ENCODE measurements at regions not wholly inside any gene's neighbourhood (a gene's known extent, or its start where the extent isn't known, plus 50 kb on each side); places are given as distances from the start of the nearest gene placed in this dataset.

DNA sequence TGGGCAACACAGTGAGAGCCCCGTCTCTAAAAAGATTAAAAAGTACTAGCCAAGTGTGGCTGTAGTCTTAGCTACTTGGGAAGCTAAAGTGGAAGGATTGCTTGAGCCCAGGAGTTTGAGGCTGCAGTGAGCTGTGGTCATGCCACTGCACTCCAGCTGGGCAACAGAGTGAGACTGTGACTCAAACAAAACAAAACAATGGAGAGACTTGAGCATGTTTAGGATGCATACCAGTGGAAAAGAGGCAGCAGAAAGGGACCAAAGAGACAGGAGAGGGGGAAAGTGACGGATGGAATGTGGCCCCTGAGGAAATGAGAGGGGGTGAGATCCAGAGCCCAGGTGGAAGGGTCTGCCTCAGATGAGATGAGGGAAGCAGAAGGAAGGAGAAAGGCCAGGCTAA lies 358.9 kb downstream of the RPS6KC1 start:
- Mint-ChIP-seq H3K4me1 (ENCODE audit: low read depth, unreplicated experiment) (peaks cover 2% of the 10 kb centered on the region), H3K27ac (ENCODE audit: unreplicated experiment) (no peak overlapping the region), H3K36me3 (ENCODE audit: low read depth, unreplicated experiment) (peaks cover 2% of the 10 kb centered on the region), H3K9me3 (ENCODE audit: unreplicated experiment) (peaks cover 7% of the 10 kb centered on the region), H3K4me3 (ENCODE audit: unreplicated experiment) (no peak overlapping the region), H3K27me3 (ENCODE audit: low read depth, unreplicated experiment) (peaks cover 29% of the 10 kb centered on the region)
- no peak overlapping the region for H2AFZ ChIP-seq (ENCODE audit: low read depth, low read length)
- H4K20me1 ChIP-seq (ENCODE audit: insufficient read depth, low read length), result no peaks in the 10 kb centered on the region
- DNase-seq (ENCODE audit: low read depth) (no peak), FAIRE-seq (no peak)
- no peak overlapping the region for H3K9ac ChIP-seq (ENCODE audit: low read length)
- no peaks in the 10 kb centered on the region for H3K36me3 ChIP-seq (ENCODE audit: insufficient read depth, low read length)
- H3K27ac ChIP-seq (ENCODE audit: low read depth, low read length), result no peak overlapping the region
- H3K79me2 ChIP-seq (ENCODE audit: insufficient read depth, low read length), result no peaks in the 10 kb centered on the region
- H3K4me2 ChIP-seq (ENCODE audit: low read length), result no peak overlapping the region
- TF ChIP-seq EZH2 (IDR thresholded peaks at IDR 0.05; ENCODE audit: insufficient read depth, low read length), result no peak
- TF ChIP-seq, protein P1, sequence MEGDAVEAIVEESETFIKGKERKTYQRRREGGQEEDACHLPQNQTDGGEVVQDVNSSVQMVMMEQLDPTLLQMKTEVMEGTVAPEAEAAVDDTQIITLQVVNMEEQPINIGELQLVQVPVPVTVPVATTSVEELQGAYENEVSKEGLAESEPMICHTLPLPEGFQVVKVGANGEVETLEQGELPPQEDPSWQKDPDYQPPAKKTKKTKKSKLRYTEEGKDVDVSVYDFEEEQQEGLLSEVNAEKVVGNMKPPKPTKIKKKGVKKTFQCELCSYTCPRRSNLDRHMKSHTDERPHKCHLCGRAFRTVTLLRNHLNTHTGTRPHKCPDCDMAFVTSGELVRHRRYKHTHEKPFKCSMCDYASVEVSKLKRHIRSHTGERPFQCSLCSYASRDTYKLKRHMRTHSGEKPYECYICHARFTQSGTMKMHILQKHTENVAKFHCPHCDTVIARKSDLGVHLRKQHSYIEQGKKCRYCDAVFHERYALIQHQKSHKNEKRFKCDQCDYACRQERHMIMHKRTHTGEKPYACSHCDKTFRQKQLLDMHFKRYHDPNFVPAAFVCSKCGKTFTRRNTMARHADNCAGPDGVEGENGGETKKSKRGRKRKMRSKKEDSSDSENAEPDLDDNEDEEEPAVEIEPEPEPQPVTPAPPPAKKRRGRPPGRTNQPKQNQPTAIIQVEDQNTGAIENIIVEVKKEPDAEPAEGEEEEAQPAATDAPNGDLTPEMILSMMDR (IDR thresholded peaks at IDR 0.05; ENCODE audit: insufficient read depth, low read depth, low read length), result no peak
- no peaks in the 10 kb centered on the region for H3K4me1 ChIP-seq (ENCODE audit: insufficient read depth, low read length)
- no peaks in the 10 kb centered on the region for H3K9me3 ChIP-seq (ENCODE audit: insufficient read depth, low read depth, low read length)
- H3K4me3 ChIP-seq (ENCODE audit: insufficient read depth, low read depth, low read length), result no peak overlapping the region
- no peaks in the 10 kb centered on the region for H3K27me3 ChIP-seq (ENCODE audit: insufficient read depth, low read length)

DNA sequence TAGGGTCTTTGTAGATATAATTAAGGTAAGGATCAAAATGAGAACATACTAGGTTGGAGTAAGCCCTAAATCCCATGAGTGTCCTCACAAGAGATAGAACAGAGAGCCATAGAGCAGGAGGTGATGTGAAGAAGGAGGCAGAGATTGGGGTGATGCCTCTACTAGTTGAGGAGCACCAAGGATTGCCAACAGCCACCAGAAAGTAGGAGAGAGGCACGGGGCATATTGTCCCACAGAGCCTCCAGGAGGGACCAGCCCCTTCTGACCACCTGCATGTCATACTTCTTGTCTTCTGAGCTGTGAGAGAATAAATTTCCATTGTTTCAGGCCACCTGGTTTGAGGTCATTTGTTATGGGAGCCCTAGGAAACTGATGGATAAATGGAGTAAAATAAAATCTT lies 363.3 kb downstream of the RPS6KC1 start:
- no peaks in the 10 kb centered on the region for H3K27me3 ChIP-seq (ENCODE audit: insufficient read depth, low read length)
- H2AFZ ChIP-seq (ENCODE audit: low read depth, low read length), result no peak overlapping the region
- no peaks in the 10 kb centered on the region for H4K20me1 ChIP-seq (ENCODE audit: insufficient read depth, low read length)
- peaks cover 7% of the 10 kb centered on the region for H3K9me3 Mint-ChIP-seq (ENCODE audit: unreplicated experiment)
- no peak for DNase-seq (ENCODE audit: low read depth)
- H3K4me3 ChIP-seq (ENCODE audit: insufficient read depth, low read depth, low read length), result no peak overlapping the region
- FAIRE-seq, result no peak
- no peaks in the 10 kb centered on the region for H3K36me3 ChIP-seq (ENCODE audit: insufficient read depth, low read length)
- H3K27ac ChIP-seq (ENCODE audit: low read depth, low read length), result no peak overlapping the region
- H3K4me1 Mint-ChIP-seq (ENCODE audit: low read depth, unreplicated experiment), result peaks cover 7% of the 10 kb centered on the region
- H3K79me2 ChIP-seq (ENCODE audit: insufficient read depth, low read length), result no peaks in the 10 kb centered on the region
- no peaks in the 10 kb centered on the region for H3K4me1 ChIP-seq (ENCODE audit: insufficient read depth, low read length)
- H3K9me3 ChIP-seq (ENCODE audit: insufficient read depth, low read depth, low read length), result no peaks in the 10 kb centered on the region
- TF ChIP-seq EZH2 (IDR thresholded peaks at IDR 0.05; ENCODE audit: insufficient read depth, low read length), result no peak
- TF ChIP-seq, protein P1 (IDR thresholded peaks at IDR 0.05; ENCODE audit: insufficient read depth, low read depth, low read length), result no peak
- H3K36me3 Mint-ChIP-seq (ENCODE audit: low read depth, unreplicated experiment), result peaks cover 2% of the 10 kb centered on the region
- H3K4me2 ChIP-seq (ENCODE audit: low read length), result no peak overlapping the region
- H3K9ac ChIP-seq (ENCODE audit: low read length), result no peak overlapping the region
- H3K4me3 Mint-ChIP-seq (ENCODE audit: unreplicated experiment), result no peak overlapping the region
- no peak overlapping the region for H3K27ac Mint-ChIP-seq (ENCODE audit: unreplicated experiment)
- H3K27me3 Mint-ChIP-seq (ENCODE audit: low read depth, unreplicated experiment), result peaks cover 37% of the 10 kb centered on the region

DNA sequence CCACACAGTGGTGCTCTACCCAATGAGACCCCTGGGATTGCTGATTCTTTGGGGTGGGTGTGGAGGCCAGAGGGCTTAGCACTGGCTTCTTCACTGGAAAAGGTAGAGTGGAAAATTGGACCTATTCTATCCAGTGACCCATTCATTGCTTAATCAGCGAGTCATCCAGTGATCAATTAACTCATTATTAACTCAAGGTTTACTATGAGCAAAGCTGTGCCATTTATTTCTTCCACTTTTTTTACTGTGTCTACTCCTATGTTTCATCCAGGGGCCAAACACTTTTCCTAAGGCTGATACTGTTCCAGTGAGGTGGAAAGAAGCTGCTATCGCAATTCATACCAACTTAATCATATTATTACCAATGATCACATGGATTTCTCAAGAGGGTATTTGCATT lies 363.9 kb downstream of the RPS6KC1 start:
- Histone ChIP-seq H3K4me2 (ENCODE audit: low read length) (no peak overlapping the region), H3K79me2 (ENCODE audit: insufficient read depth, low read length) (no peaks in the 10 kb centered on the region), H3K27me3 (ENCODE audit: insufficient read depth, low read length) (no peaks in the 10 kb centered on the region), H4K20me1 (ENCODE audit: insufficient read depth, low read length) (no peaks in the 10 kb centered on the region), H3K9ac (ENCODE audit: low read length) (no peak overlapping the region), H3K36me3 (ENCODE audit: insufficient read depth, low read length) (no peaks in the 10 kb centered on the region), H3K4me3 (ENCODE audit: insufficient read depth, low read depth, low read length) (no peak overlapping the region), H2AFZ (ENCODE audit: low read depth, low read length) (no peak overlapping the region), H3K4me1 (ENCODE audit: insufficient read depth, low read length) (no peaks in the 10 kb centered on the region), H3K27ac (ENCODE audit: low read depth, low read length) (no peak overlapping the region), H3K9me3 (ENCODE audit: insufficient read depth, low read depth, low read length) (no peaks in the 10 kb centered on the region)
- DNase-seq (ENCODE audit: low read depth), result no peak
- Mint-ChIP-seq H3K4me3 (ENCODE audit: unreplicated experiment) (no peak overlapping the region), H3K4me1 (ENCODE audit: low read depth, unreplicated experiment) (peaks cover 7% of the 10 kb centered on the region), H3K36me3 (ENCODE audit: low read depth, unreplicated experiment) (peaks cover 2% of the 10 kb centered on the region), H3K9me3 (ENCODE audit: unreplicated experiment) (peaks cover 7% of the 10 kb centered on the region), H3K27ac (ENCODE audit: unreplicated experiment) (no peak overlapping the region), H3K27me3 (ENCODE audit: low read depth, unreplicated experiment) (peaks cover 42% of the 10 kb centered on the region)
- no peak for FAIRE-seq
- no peak for TF ChIP-seq EZH2 (IDR thresholded peaks at IDR 0.05; ENCODE audit: insufficient read depth, low read length)
- TF ChIP-seq, protein P1 (IDR thresholded peaks at IDR 0.05; ENCODE audit: insufficient read depth, low read depth, low read length), result no peak
